WTC11 (cell line): ENCODE measurements at regions not wholly inside any gene's neighbourhood (a gene's known extent, or its start where the extent isn't known, plus 50 kb on each side); places are given as distances from the start of the nearest gene placed in this dataset.

Experiments
- ATAC-seq: fragments of 200-7000 bp; cut with Tn5 transposase; 2 replicates; pipeline ENCODE4 v1.10.0; 2021; ENCODE audit warnings: mild to moderate bottlenecking, moderate library complexity
- CTCF ChIA-PET: fragments of 300-600 bp; sonication (Branson Sonifier 250); formaldehyde crosslinking; loops from one replicate; lab custom pipeline; 2021; ENCODE audit warnings: antibody characterized with exemption; lab: Charles Lee
- POLR2A ChIA-PET: fragments of 350-600 bp; sonication (Branson Sonifier 250); formaldehyde crosslinking; loops from one replicate; lab custom pipeline; 2021; ENCODE audit warnings: antibody characterized with exemption; lab: Charles Lee
- DNase-seq: peaks from one replicate; pipeline ENCODE4 v3.0.0; 2021; ENCODE audit warnings: low spot score
- H3K27ac Mint-ChIP-seq: 2 replicates; pipeline ENCODE4 v1.8.0; 2021; ENCODE audit warnings: mixed read lengths
- H3K27me3 Mint-ChIP-seq: 2 replicates; pipeline ENCODE4 v1.8.0; 2021; ENCODE audit warnings: low read depth, mild to moderate bottlenecking, moderate library complexity, mixed read lengths
- H3K36me3 Mint-ChIP-seq: 2 replicates; pipeline ENCODE4 v1.8.0; 2021; ENCODE audit warnings: mixed read lengths
- H3K4me1 Mint-ChIP-seq: 2 replicates; pipeline ENCODE4 v1.8.0; 2022; ENCODE audit warnings: mixed read lengths
- H3K4me3 Mint-ChIP-seq: 2 replicates; pipeline ENCODE4 v1.8.0; 2021; ENCODE audit warnings: mild to moderate bottlenecking, moderate library complexity, mixed read lengths
- H3K9me3 Mint-ChIP-seq: 2 replicates; pipeline ENCODE4 v1.8.0; 2021; ENCODE audit warnings: mixed read lengths
- CREM ChIP-seq: sonication (generic); formaldehyde crosslinking; IDR thresholded peaks from 2 replicates; pipeline ENCODE4 v1.8.1; 2022; ENCODE audit warnings: mild to moderate bottlenecking, missing genetic modification reagents, moderate library complexity
- GTF2I ChIP-seq: fragments of 250-450 bp; sonication (Bioruptor Pico); conservative IDR thresholded peaks from 2 replicates; pipeline ENCODE4 v1.4.0; 2021; ENCODE audit warnings: mild to moderate bottlenecking
- JAZF1 ChIP-seq: fragments of 250-450 bp; sonication (Bioruptor Pico); IDR thresholded peaks from 2 replicates; pipeline ENCODE4 v1.9.0; 2021; ENCODE audit warnings: moderate library complexity, mild to moderate bottlenecking, inconsistent platforms
- NR1H2 ChIP-seq: sonication (generic); formaldehyde crosslinking; IDR thresholded peaks from 2 replicates; pipeline ENCODE4 v1.9.0; 2021; ENCODE audit warnings: mild to moderate bottlenecking, moderate library complexity, missing genetic modification reagents
- TEAD1 ChIP-seq: sonication (generic); formaldehyde crosslinking; IDR thresholded peaks from 2 replicates; pipeline ENCODE4 v1.8.0; 2022; ENCODE audit warnings: mild to moderate bottlenecking, missing genetic modification reagents
- TP53 ChIP-seq: sonication (generic); formaldehyde crosslinking; IDR thresholded peaks from 2 replicates; pipeline ENCODE4 v1.8.1; 2023; ENCODE audit warnings: mild to moderate bottlenecking, missing genetic modification reagents
- TF ChIP-seq, protein P1 (sequence below): sonication (generic); formaldehyde crosslinking; IDR thresholded peaks from 2 replicates; pipeline ENCODE4 v1.8.0; 2022; ENCODE audit warnings: mild to moderate bottlenecking, missing genetic modification reagents
- TF ChIP-seq, protein P2 (sequence below): sonication (generic); formaldehyde crosslinking; IDR thresholded peaks from 2 replicates; pipeline ENCODE4 v1.8.1; 2023; ENCODE audit warnings: mild to moderate bottlenecking, missing genetic modification reagents, borderline replicate concordance
- TF ChIP-seq, protein P3 (sequence below): sonication (generic); formaldehyde crosslinking; IDR thresholded peaks from 2 replicates; pipeline ENCODE4 v1.8.1; 2023; ENCODE audit warnings: mild to moderate bottlenecking, moderate library complexity, missing genetic modification reagents
- TF ChIP-seq, protein P4 (sequence below): sonication (generic); formaldehyde crosslinking; IDR thresholded peaks from 2 replicates; pipeline ENCODE4 v1.8.0; 2022; ENCODE audit warnings: mild to moderate bottlenecking, missing genetic modification reagents
- TF ChIP-seq, protein P5 (sequence below): sonication (generic); formaldehyde crosslinking; IDR thresholded peaks from 2 replicates; pipeline ENCODE4 v1.8.0; 2022; ENCODE audit warnings: mild to moderate bottlenecking, missing genetic modification reagents
- TF ChIP-seq, protein P6 (sequence below): fragments of 250-450 bp; sonication (Bioruptor Pico); IDR thresholded peaks from 2 replicates; pipeline ENCODE4 v1.9.0; 2021; ENCODE audit warnings: mild to moderate bottlenecking
- TF ChIP-seq, protein P7 (sequence below): fragments of 250-450 bp; sonication (Bioruptor Pico); IDR thresholded peaks from 2 replicates; pipeline ENCODE4 v1.8.0; 2021; ENCODE audit warnings: mild to moderate bottlenecking
- TF ChIP-seq, protein P8 (sequence below): fragments of 250-450 bp; sonication (Bioruptor Pico); IDR thresholded peaks from 2 replicates; pipeline ENCODE4 v1.9.0; 2021; ENCODE audit warnings: mild to moderate bottlenecking, borderline replicate concordance

DNA sequence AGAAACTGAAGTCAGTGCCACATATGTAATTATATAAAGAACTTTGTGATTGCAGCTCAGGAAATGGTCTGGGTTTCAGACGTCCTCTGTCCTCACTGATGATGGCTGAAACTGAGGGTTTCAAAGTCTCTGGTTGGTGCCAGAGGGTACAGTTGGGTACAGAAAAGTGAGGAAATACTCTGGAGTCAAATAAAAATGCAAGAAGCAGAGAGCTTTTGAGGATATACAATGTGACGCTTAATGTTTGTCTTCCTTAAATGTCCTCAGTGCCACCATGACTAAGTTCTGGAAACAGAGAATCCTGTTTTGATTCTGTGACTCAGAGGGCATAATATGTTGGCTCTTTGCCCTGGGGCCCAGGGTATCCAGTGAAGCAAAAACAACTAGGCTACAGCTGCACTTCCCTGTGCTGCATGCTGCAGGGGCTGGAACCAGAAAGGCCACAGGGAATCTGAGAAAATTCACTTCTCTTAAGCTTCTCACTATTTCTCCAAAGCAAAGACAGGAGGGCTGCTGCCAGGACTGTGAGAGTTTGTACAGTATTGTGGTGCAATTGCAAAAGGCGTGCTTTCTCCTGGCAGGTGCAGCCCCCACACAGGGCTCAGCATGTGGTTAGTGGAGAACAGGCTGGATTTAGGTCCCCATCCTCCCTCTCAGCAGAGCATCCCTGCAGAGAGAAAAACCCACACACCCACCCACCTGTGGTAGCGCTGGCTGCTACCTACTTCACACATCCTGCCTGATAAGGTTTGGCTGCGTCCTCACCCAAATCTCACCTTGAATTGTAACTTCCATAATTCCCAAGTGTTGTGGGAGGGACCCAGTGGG, 169.5 kb upstream of the SVIL start:
- no peaks in the 10 kb centered on the region for H3K36me3 Mint-ChIP-seq
- H3K27ac Mint-ChIP-seq = no peak overlapping the region
- ATAC-seq = no peak
- TF ChIP-seq, protein P1, sequence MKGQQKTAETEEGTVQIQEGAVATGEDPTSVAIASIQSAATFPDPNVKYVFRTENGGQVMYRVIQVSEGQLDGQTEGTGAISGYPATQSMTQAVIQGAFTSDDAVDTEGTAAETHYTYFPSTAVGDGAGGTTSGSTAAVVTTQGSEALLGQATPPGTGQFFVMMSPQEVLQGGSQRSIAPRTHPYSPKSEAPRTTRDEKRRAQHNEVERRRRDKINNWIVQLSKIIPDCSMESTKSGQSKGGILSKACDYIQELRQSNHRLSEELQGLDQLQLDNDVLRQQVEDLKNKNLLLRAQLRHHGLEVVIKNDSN (CRISPR knock-in tag) = no peak
- TF ChIP-seq, protein P2, sequence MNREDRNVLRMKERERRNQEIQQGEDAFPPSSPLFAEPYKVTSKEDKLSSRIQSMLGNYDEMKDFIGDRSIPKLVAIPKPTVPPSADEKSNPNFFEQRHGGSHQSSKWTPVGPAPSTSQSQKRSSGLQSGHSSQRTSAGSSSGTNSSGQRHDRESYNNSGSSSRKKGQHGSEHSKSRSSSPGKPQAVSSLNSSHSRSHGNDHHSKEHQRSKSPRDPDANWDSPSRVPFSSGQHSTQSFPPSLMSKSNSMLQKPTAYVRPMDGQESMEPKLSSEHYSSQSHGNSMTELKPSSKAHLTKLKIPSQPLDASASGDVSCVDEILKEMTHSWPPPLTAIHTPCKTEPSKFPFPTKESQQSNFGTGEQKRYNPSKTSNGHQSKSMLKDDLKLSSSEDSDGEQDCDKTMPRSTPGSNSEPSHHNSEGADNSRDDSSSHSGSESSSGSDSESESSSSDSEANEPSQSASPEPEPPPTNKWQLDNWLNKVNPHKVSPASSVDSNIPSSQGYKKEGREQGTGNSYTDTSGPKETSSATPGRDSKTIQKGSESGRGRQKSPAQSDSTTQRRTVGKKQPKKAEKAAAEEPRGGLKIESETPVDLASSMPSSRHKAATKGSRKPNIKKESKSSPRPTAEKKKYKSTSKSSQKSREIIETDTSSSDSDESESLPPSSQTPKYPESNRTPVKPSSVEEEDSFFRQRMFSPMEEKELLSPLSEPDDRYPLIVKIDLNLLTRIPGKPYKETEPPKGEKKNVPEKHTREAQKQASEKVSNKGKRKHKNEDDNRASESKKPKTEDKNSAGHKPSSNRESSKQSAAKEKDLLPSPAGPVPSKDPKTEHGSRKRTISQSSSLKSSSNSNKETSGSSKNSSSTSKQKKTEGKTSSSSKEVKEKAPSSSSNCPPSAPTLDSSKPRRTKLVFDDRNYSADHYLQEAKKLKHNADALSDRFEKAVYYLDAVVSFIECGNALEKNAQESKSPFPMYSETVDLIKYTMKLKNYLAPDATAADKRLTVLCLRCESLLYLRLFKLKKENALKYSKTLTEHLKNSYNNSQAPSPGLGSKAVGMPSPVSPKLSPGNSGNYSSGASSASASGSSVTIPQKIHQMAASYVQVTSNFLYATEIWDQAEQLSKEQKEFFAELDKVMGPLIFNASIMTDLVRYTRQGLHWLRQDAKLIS (CRISPR knock-in tag) = no peak
- TF ChIP-seq TEAD1 (CRISPR knock-in tag) (no peak), NR1H2 (no peak), CREM (CRISPR knock-in tag) (no peak), GTF2I (no peak)
- TF ChIP-seq, protein P3, sequence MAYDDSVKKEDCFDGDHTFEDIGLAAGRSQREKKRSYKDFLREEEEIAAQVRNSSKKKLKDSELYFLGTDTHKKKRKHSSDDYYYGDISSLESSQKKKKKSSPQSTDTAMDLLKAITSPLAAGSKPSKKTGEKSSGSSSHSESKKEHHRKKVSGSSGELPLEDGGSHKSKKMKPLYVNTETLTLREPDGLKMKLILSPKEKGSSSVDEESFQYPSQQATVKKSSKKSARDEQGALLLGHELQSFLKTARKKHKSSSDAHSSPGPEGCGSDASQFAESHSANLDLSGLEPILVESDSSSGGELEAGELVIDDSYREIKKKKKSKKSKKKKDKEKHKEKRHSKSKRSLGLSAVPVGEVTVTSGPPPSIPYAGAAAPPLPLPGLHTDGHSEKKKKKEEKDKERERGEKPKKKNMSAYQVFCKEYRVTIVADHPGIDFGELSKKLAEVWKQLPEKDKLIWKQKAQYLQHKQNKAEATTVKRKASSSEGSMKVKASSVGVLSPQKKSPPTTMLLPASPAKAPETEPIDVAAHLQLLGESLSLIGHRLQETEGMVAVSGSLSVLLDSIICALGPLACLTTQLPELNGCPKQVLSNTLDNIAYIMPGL (CRISPR knock-in tag) = no peak
- TF ChIP-seq, protein P4, sequence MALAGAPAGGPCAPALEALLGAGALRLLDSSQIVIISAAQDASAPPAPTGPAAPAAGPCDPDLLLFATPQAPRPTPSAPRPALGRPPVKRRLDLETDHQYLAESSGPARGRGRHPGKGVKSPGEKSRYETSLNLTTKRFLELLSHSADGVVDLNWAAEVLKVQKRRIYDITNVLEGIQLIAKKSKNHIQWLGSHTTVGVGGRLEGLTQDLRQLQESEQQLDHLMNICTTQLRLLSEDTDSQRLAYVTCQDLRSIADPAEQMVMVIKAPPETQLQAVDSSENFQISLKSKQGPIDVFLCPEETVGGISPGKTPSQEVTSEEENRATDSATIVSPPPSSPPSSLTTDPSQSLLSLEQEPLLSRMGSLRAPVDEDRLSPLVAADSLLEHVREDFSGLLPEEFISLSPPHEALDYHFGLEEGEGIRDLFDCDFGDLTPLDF (CRISPR knock-in tag) = no peak
- TF ChIP-seq, protein P5, sequence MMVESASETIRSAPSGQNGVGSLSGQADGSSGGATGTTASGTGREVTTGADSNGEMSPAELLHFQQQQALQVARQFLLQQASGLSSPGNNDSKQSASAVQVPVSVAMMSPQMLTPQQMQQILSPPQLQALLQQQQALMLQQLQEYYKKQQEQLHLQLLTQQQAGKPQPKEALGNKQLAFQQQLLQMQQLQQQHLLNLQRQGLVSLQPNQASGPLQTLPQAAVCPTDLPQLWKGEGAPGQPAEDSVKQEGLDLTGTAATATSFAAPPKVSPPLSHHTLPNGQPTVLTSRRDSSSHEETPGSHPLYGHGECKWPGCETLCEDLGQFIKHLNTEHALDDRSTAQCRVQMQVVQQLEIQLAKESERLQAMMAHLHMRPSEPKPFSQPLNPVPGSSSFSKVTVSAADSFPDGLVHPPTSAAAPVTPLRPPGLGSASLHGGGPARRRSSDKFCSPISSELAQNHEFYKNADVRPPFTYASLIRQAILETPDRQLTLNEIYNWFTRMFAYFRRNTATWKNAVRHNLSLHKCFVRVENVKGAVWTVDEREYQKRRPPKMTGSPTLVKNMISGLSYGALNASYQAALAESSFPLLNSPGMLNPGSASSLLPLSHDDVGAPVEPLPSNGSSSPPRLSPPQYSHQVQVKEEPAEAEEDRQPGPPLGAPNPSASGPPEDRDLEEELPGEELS (CRISPR knock-in tag) = no peak
- TF ChIP-seq, protein P6, sequence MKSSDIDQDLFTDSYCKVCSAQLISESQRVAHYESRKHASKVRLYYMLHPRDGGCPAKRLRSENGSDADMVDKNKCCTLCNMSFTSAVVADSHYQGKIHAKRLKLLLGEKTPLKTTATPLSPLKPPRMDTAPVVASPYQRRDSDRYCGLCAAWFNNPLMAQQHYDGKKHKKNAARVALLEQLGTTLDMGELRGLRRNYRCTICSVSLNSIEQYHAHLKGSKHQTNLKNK (CRISPR knock-in tag) = no peak
- TF ChIP-seq, protein P7, sequence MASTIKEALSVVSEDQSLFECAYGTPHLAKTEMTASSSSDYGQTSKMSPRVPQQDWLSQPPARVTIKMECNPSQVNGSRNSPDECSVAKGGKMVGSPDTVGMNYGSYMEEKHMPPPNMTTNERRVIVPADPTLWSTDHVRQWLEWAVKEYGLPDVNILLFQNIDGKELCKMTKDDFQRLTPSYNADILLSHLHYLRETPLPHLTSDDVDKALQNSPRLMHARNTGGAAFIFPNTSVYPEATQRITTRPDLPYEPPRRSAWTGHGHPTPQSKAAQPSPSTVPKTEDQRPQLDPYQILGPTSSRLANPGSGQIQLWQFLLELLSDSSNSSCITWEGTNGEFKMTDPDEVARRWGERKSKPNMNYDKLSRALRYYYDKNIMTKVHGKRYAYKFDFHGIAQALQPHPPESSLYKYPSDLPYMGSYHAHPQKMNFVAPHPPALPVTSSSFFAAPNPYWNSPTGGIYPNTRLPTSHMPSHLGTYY (CRISPR knock-in tag) = no peak
- TF ChIP-seq, all 79 proteins: peak for 0
- peaks cover 4% of the 10 kb centered on the region; the same call in 1 of the 2 replicates for H3K9me3 Mint-ChIP-seq
- no peak overlapping the region for H3K4me3 Mint-ChIP-seq
- POLR2A ChIA-PET = no interaction called here
- H3K27me3 Mint-ChIP-seq = 0 out of 2 replicates have a peak, but pooled peaks cover 2% of the 10 kb centered on the region
- H3K4me1 Mint-ChIP-seq = no peaks in the 10 kb centered on the region
- CTCF ChIA-PET = no interaction called here
- no peak for DNase-seq

DNA sequence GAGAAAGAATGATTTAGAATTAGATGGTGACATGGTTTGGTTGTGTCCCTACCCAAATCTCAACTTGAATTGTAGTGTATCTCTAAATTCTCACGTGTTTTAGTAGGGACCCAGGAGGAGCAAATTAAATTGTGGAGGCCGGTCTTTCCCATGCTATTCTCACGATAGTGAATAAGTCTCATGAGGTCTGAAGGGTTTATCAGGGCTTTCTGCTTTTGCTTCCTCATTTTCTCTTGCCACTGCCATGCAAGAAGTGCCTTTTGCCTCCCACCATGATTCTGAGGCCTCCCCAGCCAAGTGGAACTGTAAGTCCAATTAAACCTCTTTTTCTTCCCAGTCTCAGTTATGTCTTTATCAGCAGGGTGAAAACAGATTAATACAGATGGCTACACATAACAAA, 167.4 kb upstream of the SVIL start:
- POLR2A ChIA-PET = no interaction called here
- CTCF ChIA-PET = no interaction called here
- no peak for ATAC-seq
- Mint-ChIP-seq H3K4me3 (no peak overlapping the region), H3K9me3 (peaks cover 4% of the 10 kb centered on the region; the same call in 1 of the 2 replicates), H3K27ac (no peak overlapping the region), H3K27me3 (no peaks in the 10 kb centered on the region), H3K4me1 (no peaks in the 10 kb centered on the region), H3K36me3 (no peaks in the 10 kb centered on the region)
- DNase-seq = no peak
- TF ChIP-seq, protein P8, sequence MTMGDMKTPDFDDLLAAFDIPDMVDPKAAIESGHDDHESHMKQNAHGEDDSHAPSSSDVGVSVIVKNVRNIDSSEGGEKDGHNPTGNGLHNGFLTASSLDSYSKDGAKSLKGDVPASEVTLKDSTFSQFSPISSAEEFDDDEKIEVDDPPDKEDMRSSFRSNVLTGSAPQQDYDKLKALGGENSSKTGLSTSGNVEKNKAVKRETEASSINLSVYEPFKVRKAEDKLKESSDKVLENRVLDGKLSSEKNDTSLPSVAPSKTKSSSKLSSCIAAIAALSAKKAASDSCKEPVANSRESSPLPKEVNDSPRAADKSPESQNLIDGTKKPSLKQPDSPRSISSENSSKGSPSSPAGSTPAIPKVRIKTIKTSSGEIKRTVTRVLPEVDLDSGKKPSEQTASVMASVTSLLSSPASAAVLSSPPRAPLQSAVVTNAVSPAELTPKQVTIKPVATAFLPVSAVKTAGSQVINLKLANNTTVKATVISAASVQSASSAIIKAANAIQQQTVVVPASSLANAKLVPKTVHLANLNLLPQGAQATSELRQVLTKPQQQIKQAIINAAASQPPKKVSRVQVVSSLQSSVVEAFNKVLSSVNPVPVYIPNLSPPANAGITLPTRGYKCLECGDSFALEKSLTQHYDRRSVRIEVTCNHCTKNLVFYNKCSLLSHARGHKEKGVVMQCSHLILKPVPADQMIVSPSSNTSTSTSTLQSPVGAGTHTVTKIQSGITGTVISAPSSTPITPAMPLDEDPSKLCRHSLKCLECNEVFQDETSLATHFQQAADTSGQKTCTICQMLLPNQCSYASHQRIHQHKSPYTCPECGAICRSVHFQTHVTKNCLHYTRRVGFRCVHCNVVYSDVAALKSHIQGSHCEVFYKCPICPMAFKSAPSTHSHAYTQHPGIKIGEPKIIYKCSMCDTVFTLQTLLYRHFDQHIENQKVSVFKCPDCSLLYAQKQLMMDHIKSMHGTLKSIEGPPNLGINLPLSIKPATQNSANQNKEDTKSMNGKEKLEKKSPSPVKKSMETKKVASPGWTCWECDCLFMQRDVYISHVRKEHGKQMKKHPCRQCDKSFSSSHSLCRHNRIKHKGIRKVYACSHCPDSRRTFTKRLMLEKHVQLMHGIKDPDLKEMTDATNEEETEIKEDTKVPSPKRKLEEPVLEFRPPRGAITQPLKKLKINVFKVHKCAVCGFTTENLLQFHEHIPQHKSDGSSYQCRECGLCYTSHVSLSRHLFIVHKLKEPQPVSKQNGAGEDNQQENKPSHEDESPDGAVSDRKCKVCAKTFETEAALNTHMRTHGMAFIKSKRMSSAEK (CRISPR knock-in tag) = no peak
- TF ChIP-seq JAZF1 (CRISPR knock-in tag) = no peak
- TF ChIP-seq TP53 (CRISPR knock-in tag) = no peak
- TF ChIP-seq, protein P1 (CRISPR knock-in tag) = no peak
